ENCODE measurements at regions not wholly inside any gene's neighbourhood (a gene's known extent, or its start where the extent isn't known, plus 50 kb on each side); places are given as distances from the start of the nearest gene placed in this dataset.

DNA sequence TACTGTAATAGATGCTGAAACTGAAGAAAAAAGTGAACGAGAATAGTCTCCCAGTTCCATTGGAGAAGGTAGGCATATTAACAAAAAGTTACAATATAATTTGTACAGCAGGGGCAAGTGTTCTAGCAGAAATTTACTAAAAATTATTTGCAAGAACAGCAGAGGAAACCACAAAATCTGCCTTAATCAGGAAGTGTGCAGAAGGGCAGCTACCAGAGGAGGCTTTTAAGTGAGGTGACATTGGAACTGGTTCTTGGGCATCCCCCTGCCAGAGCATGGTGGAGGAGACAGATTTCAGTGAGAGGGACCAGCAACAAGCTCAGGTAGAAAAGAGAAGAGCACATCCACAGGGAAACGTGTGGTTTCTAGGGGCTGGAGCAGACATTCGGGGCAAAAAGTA lies 279.3 kb upstream of the CAMK1G start:
- no peak for DNase-seq (ENCODE audit: low read depth in 3 of 3, low spot score in 1 of 3)

DNA sequence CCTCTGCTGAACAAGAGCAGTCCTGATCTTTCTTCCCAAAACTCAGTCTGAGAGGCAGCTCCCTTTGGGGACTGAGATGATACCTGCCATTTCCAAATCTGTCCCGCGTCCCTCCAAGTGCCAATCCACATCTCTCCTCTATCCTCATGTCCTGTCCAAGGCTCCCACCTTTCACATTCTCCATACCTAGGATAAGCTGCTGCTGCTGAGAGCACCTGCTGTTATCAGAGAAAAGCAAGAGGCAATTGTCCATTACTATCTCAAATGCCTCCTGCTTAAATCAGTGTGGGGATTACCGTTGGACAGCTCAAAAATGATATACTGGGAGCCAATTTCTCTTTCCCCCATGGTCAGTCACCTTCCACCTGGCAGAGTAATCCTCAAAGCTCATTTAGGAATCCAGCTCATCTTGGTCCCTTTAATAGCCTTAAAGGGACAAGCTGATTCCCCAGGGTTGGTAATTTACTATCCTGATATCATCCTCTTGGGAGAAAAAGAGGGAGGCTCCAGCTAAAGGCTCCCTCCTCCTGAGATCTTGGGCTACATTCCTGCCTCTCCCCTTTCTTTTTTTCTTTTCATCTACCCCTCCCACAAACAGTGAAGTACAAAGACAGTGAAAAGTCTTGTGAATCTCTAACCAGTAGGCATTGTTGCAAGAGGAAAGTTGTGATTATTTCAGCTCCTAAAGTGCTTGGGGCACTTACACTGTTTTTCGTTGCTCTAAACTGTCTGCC lies 278.1 kb upstream of the CAMK1G start:
- DNase-seq (ENCODE audit: low read depth in 3 of 3, low spot score in 1 of 3), result no peak

DNA sequence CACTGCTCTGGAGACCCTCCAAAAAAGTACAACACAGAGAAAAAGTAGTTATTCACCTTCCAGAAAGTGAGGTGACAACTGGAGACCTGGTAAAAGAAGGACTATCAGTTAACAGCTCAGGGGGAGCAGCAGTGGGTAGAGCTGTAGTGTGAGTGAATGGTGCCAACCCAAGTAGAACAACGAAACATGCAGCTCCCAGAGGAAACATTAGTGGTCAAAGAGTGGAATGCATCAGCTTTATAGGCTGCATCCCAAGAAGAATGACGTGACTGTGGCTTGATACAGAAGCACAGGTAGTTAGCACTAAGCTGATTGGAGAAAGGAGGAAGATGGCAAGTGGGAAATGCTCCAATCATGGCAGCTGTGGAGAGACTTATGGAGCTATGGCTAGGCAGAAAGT lies 275.7 kb upstream of the CAMK1G start:
- no peak for DNase-seq (ENCODE audit: low read depth in 3 of 3, low spot score in 1 of 3)

DNA sequence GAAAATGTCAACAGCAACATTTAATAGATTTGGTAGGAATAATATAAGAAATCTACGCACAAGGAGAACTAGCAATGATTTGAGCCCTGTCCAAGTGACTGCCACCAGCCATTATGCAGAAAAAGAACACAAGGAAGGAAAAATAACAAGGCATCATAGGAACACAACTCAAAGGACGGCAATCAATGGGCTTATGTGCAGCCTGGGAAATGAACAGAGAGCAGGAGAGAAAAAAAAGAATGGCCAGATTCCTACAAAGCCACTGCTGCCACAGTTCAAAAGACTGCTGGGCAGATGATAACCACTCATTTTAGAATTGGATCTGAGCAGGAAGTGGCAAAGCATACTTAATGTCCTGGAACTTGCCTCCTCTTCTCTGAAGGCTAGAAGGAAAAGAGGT lies 274.3 kb upstream of the CAMK1G start:
- no peak for DNase-seq (ENCODE audit: low read depth in 3 of 3, low spot score in 1 of 3)

DNA sequence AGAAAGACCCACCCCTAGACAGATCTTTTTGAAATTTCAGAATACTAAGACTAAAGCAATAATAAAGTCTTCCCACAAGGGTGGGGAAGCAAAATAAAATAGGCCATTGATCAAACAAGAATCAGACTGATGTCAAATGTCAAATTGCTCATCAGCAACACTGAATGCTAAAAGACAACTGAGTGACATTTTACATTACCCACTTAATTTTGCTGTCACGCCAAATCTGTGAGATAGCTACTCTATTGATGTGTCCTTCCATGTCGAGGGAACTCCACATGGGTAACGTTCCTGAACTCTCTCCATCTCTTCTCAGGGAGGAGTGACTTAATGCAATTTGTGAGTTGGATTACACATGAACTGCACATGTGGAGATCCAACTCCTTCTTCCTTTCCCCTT lies 271.7 kb upstream of the CAMK1G start:
- DNase-seq (ENCODE audit: low read depth in 3 of 3, low spot score in 1 of 3), result no peak

DNA sequence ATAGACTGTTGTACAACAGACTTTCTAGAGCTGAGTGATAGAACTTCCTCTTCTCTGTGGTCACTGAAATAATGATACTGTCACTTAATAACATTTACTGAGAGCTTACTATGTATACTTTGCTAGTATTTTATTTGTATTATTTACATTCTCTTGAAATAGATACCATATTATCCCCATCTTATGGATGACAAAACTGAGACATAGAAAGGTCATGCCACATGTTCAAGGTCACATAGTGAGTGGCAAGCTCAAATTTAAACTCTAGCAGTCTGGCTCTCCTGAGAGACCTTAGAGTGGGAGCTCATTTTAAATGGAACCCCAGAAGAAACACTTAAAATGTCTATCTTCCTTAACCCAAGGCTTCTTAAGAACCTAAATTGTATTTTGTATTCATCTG lies 266.6 kb upstream of the CAMK1G start:
- DNase-seq (ENCODE audit: low read depth in 3 of 3, low spot score in 1 of 3), result no peak

DNA sequence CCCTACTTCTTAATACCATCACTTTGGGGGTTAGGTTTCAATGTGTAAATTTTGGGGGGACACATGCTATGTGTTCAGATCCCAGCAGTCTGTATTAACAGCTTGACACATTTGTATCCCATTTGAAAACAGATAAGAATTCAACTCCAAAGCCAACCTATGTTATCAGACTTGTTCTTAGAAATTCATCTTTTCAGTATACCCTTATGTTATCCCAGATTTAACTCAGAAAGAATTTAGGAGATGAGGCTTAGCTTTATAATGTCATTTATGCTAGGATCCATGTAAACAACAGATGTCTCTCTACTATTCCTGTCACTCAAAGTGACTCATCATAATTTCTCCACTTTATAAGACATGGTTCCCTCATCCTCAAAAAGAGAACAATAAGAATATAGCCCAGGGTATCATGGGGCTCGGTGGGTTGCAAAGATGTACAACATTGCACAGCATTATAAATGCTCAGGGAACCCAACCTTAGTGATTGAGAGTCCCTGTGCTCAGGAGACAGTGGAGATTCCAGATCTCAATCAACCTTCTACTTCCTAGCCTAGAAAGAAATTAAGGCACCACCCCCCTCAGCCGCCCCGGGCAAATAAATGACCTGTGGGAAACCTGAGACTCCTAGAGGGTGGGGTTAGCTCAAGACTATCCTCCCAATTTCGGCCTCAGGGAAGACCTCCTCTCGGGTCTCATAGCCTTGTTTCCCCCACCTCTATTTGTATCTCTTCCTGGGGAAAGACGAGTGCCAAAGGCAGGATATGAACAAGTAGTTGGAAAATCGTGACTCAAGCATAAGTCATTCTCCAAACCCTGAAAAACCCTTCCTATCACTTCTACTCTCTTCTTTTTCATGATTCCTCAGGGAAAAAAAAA lies 265.1 kb upstream of the CAMK1G start:
- no peak for DNase-seq (ENCODE audit: low read depth in 3 of 3, low spot score in 1 of 3)

DNA sequence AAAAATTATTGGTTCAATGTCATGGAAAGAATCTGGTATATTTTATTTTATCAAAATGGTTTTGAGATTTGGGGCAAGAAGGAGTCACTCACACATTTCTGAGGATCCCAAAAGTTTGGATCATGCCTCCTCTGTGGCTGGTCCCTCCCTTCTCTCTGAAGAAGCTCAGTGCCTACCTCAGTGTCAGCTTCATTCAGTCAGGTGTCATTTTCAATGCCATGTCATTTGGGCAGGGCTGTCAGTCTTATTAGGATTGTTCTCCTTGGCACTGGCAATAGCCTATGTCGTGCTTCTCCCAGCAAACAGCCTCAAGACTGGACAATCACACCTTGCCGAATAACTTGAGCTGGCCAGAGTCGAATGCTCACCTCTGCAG lies 264.5 kb upstream of the CAMK1G start:
- no peak for DNase-seq (ENCODE audit: low read depth in 3 of 3, low spot score in 1 of 3)

DNA sequence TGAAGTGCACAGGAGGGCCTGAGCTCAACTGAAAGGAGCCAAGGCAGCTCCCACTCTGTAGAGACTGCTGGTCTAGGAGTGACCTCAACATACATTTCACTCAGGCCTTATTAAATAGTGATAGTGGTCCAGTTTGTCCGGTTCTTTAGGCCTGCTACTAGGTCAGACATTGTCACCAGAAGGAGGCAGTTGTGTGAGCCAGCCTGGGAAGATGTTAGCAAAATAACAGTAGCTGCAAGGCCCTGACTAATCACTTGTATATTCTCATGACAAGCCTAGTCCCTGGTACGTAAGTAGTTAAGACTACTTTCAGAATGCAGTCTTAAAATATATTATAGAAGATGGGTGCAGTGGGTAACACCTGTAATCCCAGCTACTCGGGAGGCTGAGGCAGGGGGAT lies 264.0 kb upstream of the CAMK1G start:
- DNase-seq (ENCODE audit: low read depth in 3 of 3, low spot score in 1 of 3), result no peak

DNA sequence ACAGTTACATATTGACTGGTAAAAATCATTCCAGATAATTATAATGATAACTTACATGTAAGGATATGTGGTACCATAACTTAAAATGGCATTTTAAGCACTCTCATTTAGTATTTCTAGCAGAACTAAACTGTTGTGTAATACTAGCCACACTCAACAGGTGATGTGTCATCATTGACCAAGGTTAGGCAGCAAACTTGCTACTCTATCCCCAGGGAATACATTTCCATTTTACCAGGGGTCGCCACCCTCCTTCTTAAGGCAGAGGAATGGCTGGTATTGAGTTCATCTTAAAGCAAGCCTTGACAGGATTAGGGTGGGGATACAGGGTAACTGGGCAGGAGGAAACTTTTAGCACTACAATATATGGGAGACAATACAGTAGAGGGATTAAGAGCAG lies 259.8 kb upstream of the CAMK1G start:
- no peak for DNase-seq (ENCODE audit: low read depth in 3 of 3, low spot score in 1 of 3)

DNA sequence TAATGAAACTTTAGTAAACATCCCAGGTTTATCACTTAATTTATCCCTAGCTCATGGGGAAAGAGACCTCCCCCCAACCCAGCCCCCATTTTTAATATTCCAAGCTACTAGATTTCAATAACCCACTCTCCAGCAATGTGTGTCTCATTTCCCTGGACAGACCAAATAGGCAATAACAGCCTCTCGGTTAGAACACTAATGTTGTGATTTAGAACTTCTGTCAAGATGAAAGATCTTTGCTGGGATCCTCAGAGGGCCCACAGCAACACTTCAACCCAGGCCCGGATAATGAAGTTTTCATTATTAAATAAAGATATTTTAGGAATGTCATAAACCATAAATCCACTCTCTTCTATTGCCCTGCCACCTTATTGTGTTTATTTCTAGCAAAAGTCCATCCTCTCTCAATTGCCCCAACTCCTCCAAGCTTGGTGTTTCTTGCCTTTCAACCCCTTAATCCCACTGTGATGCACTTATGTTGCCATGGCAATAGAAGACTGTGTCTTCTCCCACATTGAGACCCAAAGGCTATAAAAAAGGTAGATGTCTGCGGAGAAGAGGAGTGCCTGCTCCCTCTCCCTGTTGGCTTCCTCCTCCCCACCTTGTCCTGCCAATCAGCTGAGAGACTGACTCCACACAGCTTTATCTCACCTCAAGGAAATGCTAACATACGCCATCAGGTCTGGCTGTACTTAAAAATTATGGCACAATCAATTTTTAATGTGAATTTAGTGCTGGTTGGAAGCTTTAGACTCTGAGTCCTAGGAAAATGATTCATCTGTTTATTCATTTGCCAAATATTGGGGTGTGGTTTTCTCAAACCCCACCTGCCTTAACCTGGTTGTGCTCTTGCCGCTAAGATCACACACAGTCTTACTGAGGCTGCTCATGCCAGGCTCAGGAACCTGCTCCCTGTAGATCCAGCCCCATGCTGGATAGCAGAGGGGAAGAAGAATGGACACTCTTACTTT lies 258.3 kb upstream of the CAMK1G start:
- DNase-seq (ENCODE audit: low read depth in 3 of 3, low spot score in 1 of 3), result no peak

DNA sequence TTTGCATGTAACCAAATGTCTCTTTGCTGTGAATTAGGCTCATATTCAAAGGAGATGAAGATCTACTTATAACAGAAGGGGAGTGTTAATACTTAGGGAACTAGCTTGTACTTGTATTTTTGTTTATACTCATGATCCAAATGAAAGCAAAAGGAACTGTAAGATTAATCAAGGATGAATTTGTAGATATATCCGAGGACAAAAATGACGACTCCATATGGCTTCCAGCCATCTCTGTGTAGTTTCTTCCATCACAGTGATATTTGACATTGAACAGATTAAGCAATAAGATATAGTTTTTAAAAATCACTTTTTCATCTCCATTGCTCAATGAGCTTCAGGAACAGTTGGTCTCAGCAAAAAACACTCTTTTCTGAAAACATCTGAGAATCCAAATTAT lies 257.4 kb upstream of the CAMK1G start:
- no peak for DNase-seq (ENCODE audit: low read depth in 3 of 3, low spot score in 1 of 3)

DNA sequence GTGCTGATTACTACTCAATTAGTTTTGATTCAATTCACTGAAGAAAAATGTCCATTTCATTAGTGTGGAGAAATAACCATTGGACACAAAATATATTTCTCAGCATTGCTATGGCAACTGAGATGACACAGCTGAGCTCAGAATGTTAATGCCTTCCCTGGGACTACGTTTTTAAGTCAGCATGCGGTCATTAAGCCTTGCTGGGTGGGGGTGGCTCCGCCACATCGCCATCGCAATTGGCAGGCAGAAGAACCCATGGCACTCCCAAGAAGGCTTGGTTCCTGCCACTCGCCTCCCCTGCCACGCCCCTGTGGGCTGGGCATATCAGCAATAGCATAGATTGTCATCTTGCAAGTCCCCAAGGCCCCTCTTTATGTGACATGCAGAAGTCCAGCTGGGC lies 256.7 kb upstream of the CAMK1G start:
- DNase-seq (ENCODE audit: low read depth in 3 of 3, low spot score in 1 of 3), result no peak

DNA sequence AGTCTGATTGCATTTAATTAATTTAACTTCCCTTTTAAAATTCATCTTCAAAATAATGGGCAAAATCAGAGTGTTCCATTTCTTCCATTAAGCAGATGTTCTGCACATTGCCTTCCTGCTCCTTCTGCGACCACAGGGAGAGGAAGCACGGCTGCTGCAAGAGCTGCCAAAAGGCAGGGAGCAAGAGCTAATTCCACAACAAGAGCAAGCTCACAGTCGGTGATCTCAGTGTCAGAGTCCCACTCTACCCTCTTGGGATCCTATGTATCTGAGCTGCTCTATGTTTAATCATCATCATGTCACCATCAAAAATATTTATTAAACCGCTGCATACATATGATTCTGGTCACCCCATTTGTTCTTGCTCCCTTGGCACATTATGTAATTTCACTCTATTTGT lies 255.3 kb upstream of the CAMK1G start:
- DNase-seq (ENCODE audit: low read depth in 3 of 3, low spot score in 1 of 3), result no peak

DNA sequence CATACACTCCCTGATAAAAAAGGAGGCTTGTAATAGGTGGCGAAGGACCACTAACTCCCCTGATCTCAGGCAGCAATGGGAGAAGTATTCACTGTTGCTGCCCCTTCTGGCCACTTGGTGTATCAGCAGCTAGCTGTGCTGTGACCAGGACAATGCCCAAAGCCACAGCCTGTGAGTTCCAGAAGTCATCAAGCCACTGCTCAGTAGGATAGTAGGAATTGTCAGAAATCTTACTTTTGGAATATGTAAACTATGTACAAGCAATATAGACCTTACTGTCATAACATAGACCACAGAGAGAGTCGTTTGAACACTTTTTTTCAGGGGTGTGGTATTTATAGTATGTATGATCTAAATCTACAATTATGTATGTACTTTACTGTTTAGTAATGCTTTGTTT lies 248.3 kb upstream of the CAMK1G start:
- DNase-seq (ENCODE audit: low read depth in 3 of 3, low spot score in 1 of 3), result no peak

DNA sequence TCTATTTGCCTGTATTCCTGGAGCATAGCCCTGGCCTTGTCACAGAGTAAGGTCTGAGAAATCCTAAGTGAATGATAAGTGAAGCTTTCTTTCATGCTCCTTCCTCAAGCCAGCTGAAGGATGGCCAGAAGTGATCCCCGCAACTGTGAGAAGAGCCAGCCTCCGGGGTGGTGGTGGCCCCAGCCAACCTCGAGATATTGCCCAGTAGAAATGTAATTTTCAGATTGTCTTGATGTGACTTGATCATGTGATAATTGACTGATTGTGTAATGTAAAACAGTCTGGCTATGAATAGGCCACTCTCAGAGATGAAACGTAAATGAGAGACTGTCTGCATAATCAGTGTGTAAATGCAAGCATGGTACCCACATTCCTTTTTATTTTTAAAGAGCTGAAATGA lies 242.4 kb upstream of the CAMK1G start:
- no peak for DNase-seq (ENCODE audit: low read depth in 3 of 3, low spot score in 1 of 3)

DNA sequence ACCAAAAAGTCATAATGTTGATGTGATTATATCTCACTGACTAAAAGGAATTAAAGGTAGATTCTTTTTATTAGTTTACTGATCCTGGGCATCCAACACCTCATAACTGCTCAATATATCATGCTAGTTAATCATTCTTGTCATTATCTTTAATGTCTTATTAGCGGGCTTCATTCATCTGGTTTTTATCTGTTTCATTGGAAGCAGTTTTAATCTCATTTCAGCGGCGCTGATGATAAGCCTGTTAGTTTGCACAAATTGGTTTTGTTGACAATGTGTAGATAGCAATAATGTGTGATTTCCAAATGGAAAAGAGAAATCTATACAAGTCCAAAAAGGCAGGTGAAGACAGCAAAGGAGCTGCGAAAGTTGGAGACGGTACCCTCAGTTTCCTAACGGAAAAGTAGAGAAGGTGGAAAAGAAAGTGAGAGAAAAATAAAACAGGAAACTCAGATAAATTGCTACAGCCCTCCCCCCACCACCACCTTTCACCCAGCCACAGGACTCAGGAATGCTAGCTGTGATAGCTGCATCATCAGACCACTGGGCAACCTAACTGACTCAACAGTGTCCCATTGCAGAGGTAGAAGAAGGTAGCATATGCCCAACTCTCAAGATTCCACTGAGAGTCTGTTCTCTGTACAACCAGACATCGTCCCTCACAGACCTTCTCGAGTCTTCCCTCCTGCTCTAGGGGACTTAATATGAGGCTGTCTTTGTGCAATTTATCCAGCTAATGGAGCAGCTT lies 241.7 kb upstream of the CAMK1G start:
- no peak for DNase-seq (ENCODE audit: low read depth in 3 of 3, low spot score in 1 of 3)

DNA sequence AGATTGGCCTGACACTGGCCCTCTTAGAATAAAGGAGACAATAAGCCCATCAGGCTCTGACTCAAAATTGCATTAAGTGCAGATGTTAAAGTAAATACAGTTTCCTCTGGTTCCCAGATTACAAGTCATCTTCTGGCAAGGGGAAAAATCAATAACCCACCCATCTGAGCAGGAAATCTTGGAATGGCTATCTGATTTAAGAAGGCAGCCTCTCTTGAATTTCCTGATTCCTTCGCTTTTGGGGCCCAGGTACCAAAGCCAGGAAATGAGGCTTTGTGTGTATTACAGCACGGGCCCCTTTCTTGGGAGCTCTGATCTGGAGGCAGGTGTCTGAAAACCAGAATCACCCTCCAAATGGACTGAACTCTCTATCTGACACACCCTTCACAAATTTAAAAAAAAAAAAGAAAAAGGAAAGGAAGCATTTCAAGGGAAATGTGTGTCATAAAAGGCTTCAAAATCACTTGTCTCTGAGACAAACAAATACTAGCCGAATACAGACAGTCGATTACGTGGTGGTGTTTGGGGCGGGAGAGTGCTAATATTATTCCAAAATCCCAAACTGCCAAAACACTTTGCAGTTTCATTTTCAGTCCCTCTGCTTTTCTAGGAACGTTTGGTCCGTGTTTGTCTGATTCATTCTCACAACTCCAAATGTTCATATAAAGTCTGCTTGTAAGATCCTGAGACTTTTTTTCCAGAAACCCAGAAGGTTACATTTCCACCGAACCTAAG lies 240.9 kb upstream of the CAMK1G start:
- DNase-seq (ENCODE audit: low read depth in 3 of 3, low spot score in 1 of 3), result no peak

DNA sequence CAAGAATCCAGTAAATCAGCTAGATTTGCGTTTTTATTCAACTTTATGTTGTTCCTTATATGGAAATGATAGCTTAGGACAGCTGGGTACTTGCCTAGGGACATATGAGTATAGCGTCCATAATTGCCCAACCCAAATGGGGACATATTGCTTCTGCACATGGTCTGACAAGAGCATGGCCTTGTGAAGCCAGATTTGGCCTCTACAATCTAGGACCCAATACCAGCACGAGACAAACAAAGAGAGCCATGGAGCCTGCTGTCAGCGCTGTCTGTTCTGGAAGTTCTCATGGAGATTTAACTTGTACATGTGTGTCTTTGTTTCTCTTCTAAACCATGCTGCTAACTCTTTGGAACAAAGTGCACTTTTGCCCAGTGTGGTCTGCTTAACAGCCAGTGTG lies 240.0 kb upstream of the CAMK1G start:
- DNase-seq (ENCODE audit: low read depth in 3 of 3, low spot score in 1 of 3), result no peak

DNA sequence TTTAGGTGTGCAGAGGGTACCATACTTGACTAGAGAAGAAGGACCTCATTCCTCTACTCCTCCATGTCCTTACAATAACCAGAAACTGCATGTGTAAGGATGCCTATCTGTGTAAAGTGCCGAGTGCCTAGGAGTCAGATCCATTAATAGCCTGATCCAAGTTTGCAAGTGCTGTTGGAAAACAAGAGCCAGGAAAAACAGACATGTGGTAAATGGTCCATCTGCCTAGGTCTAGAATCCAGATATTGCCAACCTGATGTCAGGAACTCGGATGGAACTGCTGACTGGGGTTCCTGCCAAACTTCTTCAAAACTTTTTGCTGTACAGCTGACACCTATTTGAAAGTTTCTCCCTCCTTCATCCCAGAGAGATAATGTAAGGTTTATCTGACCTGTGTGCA lies 239.4 kb upstream of the CAMK1G start:
- no peak for DNase-seq (ENCODE audit: low read depth in 3 of 3, low spot score in 1 of 3)

All from stimulated activated CD4-positive, alpha-beta T cell treated with anti-CD3 and anti-CD28 coated beads, TNF-alpha, amount 100 ng/mL, for 1 hour (primary cell).